ENCODE measurements at regions not wholly inside any gene's neighbourhood (a gene's known extent, or its start where the extent isn't known, plus 50 kb on each side); places are given as distances from the start of the nearest gene placed in this dataset.
"Not testable (repeated sequence)": the region's sequence is repeated elsewhere in the genome, so short reads cannot be mapped to it uniquely, and the experiment has no call there.

DNA sequence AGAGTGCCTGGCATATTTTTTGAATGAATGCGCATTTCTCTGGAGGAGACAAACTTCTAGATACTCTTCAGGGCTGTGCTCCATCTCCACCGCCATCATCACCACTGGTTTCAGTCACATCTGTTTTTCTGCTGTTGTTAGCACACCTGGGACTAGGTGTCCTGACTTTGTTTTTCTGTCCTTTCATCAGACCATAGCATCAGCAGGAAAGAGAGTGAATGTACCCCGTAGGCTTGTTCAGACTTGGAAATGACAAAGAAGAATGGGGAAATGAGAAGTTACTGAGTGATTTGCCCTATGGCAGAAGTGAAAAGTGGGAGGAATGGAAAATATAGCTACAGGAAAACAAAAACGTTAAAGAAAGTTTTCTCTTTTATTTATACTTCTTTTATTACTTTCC is 965.2 kb upstream of the FANCL start:
- no peak for DNase-seq

DNA sequence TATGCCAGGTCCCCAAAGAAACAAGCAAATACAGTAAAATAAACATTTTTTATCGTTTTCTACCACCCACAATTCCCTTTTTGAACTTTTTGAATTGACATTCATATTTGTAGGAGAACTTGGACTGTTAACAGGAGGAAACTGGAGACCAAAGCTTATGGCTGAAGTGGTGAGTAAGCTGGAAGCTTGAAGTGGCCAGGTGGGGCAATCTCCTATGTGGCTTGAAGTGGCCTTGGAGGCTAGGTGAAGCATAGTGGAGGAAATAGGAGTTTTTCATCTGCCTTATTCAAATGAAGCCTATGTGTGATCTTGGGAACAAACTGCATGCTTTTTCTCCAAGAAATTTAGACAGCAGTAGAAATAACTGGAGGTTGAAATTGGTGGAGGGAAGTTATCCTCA is 962.9 kb upstream of the FANCL start:
- no peak for DNase-seq

DNA sequence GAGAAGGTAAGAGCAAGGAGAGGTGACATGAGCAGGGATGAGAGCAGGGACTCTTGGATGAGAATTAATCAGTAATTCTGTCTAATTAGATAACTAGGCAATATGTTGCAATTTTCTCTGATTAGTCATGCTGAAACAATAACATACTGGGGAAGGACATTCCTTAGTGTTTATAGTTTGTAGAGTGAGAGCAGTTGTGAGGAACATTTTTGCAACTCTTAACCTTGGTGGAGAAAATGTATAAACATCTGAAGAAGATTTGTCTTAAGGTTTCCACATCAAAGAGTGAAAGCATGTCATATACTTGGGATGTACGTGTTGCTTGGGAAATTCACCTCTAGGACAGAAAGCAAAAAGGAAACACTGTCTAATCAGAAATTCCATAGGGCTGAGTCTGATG is 955.4 kb upstream of the FANCL start:
- no peak for DNase-seq

GRCh38 chr2:59195851-59196250 is 954.7 kb upstream of the FANCL start:
- no peak for DNase-seq

DNA sequence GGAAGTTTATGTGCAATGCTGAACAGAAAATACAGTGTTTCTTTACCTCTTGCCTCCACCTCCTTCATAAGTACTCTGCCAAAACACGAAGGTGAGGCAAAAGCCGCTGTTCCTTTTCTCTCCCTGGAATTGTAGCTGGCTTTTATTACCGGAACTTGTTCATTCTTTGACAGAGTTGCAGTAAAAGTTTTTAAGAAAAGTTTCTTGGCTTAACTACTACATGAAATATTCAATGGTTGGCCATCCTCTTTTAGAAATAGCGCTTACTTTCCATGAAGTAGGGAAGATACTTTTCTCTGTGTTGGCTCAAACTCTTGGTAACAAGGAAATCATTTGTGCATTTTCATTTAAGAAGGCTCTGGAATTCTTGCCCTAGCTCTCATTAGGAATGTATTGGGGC is 950.7 kb upstream of the FANCL start:
- no peak for DNase-seq

DNA sequence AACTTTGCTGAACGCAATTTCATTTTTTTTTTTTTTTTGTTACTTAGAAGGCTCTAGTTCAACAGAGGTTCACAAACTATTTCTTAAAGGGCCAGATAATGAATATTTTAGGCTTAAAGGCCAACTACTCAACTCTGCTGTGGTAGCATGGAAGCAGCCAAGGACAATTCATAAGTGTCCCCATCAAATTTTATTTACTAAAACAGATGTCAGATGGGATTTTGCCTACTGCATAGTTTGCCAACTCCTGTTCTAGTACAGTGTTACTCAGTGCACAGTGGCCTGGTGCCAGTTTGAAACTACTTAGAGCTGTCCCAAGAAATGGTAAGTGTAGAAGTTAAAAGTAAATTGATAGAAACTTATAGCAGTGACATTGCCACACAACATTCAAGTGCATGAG is 949.4 kb upstream of the FANCL start:
- no peak for DNase-seq

- DNase-seq, result no peak
These were observed 943.3 kb upstream of the FANCL start for GRCh38 chr2:59184276-59185020.

GRCh38 chr2:59183070-59183469 is 941.9 kb upstream of the FANCL start:
- DNase-seq, result no peak

- peak; percentile 78 for DNase-seq
These were observed 941.1 kb upstream of the FANCL start for GRCh38 chr2:59182249-59182648.

DNA sequence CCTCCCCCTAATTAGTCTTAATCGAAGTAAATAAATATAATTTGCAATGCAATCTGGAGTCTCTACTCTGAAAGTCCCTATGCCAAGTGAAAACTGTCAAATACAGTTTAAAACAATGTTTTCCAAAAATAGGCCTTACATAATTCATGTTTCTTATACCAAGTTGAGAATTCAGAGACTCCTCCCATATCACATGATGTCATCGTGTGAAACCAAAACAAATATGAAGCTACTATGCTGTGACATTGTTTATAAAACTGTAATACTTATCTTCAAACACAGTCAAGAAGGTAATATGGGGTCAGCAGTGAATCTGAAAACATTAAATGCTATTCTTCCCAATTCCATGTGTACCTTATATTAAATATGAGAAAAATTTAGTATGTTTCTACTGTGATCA is 940.2 kb upstream of the FANCL start:
- no peak for DNase-seq

GRCh38 chr2:59180621-59181020 is 939.5 kb upstream of the FANCL start:
- DNase-seq, result no peak

DNA sequence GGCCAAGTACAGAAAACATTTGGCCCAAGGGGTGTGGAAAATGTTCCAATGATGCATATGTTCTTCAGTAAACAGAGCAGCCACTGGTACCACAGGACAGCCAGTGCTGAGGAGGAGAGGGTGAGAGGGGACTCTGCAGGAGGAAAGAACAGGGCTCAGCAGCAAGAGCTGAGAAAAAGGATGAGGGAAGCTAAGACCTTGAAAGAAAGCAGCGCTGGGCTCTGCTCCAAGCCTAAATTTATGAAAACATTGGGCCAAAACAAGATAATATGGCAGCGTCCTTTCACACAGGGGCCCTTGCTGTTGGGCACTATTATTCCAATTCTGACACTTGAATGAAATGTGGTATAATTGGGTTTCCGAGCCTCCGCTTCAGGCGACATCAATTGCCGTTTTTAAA is 939.0 kb upstream of the FANCL start:
- DNase-seq, result no peak

DNA sequence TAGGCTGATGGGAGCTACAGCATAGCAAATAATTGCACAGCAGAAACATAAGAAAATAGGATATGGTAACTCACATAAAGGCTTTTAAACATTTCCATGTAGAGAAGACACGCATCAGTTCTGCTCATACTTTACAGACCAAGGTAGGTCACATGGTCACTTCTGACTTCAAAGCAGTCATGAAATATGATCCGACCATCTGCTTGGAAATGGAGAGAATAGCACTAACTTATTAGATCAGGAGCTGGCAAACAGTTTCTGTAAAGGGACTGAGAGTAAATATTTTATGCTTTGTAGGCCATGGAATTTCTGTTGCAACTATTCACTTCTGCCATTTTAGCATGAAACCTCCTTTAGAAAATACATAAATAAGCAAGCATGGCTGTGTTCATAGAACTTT is 936.6 kb upstream of the FANCL start:
- peak; percentile 12 for DNase-seq

- peak; percentile 20 for DNase-seq
These were observed 935.6 kb upstream of the FANCL start for GRCh38 chr2:59176737-59177136.

DNA sequence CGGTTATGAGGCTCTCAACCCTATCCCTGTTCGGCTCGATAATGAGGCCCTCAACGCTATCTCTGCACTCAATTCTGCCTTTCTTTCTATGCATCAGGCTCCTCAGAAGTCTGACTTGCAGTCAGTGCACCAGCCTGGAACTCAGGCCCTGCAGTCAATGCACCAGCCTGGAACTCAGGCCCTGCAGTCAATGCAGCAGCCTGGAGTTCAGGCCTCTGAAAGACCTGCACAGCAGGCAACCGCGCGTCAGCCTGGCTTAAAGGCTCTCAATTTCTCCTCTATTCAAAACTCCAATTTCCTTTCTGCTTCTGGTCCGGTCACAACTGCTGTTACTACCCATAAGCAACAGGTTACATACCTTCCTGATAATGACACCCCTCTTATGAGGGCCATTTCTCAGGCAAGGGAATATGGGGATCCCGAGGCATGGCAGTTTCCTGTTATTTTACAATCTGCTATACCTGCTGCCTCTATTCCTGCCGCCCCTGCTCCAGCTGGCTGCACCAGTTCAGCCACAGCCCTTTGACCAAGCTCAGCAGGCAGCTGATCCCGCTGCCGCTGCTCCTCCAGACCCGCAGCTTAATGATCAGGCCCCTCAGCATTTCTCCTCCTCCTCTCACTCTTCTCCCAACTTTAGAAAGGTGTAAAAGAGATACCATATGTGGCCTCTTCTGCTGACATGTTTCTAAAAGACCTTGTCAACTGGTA is 933.6 kb upstream of the FANCL start:
- DNase-seq, result no peak

DNA sequence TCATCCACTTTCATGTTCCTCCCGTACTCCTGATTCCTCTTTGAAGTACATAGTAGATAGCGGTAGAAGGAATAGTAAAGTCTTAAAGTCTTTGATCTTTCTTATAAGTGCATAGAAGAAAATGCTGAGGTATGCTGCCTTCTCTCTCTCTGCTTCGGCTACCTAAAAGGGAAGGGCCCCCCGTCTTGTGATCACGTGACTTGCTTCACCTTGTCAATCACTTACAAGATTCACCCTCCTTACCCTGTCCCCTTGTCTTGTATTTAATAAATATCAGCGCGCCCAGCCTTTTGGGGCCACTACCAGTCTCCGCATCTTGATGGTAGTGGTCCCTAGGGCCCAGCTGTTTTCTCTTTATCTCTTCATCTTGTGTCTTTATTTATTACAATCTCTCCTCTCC is 932.2 kb upstream of the FANCL start:
- DNase-seq, result no peak

DNA sequence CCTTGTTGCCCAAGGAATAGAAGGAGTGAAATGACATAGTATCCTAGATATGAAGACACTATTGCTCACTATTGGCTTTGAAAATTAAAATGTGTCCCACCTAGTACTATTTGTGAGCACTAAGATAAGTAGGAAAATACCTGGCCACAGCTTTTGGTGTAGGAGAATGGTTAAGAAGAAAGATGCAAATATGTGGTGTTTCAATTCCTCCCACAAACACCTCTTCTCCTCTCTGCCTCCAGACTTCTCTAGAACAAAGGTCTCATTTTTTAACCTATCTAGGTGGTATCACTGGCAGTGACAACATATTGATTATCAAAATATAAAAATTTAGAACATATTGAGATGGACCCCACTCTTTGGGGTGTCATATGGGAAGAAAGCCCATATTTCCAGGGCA is 929.9 kb upstream of the FANCL start:
- no peak for DNase-seq

DNA sequence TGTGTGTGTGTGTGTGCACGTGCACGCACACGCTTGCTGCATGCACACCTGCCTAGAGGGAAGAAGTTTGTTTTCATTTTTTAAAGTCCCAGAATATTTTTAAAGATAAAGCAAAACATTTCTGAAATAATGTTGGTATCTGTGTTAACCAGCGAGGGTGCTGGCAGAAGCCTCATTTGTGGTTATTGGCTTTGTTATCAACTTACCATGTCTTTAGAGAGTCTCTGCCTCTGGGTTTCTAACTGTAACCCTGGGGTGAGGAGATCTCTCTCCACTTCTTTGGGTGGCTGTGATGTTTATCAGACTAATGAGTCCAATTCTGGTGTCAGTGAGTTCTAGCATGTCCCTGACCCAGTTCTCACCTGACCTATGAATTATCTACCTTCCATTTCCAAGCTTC is 927.6 kb upstream of the FANCL start:
- DNase-seq, result no peak

- no peak for DNase-seq
These were observed 926.4 kb upstream of the FANCL start for GRCh38 chr2:59167514-59167913.

GRCh38 chr2:59157908-59158307 is 916.8 kb upstream of the FANCL start:
- DNase-seq, result not testable (repeated sequence)

GRCh38 chr2:59151805-59152204 is 910.7 kb upstream of the FANCL start:
- no peak for DNase-seq

GRCh38 chr2:59150217-59150849 is 909.2 kb upstream of the FANCL start:
- DNase-seq, result no peak

DNA sequence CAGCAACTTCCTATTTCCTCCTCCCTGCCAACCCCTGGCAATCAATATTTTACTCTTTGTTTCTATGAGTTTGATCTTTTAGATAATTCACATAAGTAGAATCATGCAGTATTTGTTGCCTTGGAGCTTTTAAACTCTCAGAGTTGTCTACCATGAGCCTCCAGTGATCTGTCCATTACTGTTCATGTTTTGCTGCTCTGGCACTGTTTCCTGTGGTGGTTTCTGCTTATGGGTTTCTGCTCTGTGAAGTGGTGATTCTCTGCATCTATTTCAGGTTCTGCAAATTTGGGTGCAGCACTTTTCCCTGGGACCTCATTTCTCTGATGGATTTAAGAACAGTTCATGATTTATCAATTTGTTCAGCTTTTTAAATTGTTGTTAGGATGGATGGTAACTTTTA is 908.1 kb upstream of the FANCL start:
- DNase-seq, result no peak

GRCh38 chr2:59112258-59112657 is 871.1 kb upstream of the FANCL start:
- no peak for DNase-seq

All from NCI-H82 (cell line).